ENCODE measurements at regions not wholly inside any gene's neighbourhood (a gene's known extent, or its start where the extent isn't known, plus 50 kb on each side); places are given as distances from the start of the nearest gene placed in this dataset.

- peak; percentile 60 for TF ChIP-seq CTCF (IDR thresholded peaks at IDR 0.05)
- no peak for TF ChIP-seq ZFX (IDR thresholded peaks at IDR 0.05; ENCODE audit: borderline replicate concordance)
These were observed 105.8 kb downstream of the PTCSC3 start for GRCh38 chr14:36070720-36071043.

Data from 22Rv1 (cell line).